Inferior parietal cortex (tissue), 1 donor: ENCODE measurements at regions not wholly inside any gene's neighbourhood (a gene's known extent, or its start where the extent isn't known, plus 50 kb on each side); places are given as distances from the start of the nearest gene placed in this dataset.

Source experiments
- DNase-seq: peaks from one replicate; pipeline ENCODE4 v3.0.0-alpha.2; 2016; ENCODE audit errors: extremely low spot score

DNA sequence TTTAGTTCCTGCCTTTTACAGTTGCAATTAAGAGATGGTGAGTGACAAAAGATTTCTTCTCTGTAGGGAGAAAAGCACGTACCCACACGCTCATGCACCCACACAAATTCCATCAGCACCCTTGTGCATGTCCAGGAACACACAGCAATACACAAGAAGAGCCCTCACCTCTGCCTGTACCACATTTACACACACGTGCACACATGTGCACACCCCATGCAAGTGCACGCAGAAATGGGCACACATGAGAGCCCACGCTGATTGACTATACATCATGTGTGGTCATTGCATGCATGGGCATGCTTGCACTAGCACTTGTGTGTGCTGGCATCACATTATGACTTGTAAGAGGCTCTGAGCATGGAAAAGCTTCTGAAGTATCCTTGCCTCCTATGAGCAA is 70.5 kb downstream of the SERPINA3 start:
- no peak for DNase-seq

DNA sequence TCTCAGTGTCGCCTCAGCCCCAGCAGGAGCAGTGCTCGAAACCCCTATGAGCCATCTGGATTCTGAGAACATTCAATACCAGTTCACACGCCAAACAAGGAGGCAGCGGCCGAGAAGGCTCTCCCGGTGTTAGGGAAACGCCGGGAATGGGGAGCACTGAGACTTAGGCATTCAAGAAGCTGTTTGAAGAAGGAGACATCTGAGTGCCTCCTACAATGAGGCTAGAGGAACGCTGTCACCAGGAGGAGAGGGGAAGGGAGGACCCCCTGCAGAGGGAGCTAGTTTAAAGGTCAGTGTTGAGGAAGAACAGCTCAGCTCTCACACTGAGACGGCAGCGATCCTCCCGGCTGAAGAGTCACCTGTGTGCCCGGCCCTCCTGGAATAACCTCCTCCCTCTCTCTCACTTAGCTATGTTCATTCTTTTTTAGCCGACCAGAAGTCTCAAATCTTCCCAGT is 69.9 kb downstream of the SERPINA3 start:
- DNase-seq, result no peak

DNA sequence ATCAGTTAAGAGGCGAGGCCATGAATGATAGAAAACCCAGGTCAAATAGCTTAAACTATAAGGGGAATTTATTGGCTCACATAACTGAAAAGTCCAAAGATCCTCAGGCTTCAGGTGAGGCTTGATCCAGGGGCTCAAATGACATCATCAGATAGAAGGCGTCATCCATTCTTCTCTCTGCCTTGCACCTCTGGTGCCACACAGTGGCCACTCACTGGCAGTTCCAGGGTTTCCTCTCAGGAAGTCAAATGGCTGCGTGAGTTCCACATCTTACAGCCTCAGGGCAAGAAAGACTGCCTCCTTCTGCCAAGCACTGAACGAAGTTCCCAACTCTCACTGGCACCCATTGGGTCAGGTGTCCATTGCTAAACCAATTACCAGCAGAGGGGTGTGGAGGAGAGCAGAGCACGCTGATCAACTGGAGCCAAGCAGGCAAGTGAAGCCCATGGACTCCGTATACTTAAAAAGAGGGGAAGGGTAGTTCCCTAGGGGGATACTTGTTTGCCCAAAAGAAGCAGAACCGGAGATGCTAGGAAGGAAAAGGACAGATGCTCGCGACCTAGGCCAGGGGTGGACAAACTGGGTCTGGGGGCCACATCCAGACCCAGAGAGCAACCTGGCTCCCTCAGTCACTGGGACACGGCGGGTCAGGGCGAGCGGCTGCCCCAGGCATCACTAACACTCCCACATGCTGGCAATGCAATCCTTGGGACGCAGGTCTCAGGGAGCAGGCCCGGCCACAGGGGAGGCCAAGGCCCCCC is 69.3 kb downstream of the SERPINA3 start:
- DNase-seq, result no peak

DNA sequence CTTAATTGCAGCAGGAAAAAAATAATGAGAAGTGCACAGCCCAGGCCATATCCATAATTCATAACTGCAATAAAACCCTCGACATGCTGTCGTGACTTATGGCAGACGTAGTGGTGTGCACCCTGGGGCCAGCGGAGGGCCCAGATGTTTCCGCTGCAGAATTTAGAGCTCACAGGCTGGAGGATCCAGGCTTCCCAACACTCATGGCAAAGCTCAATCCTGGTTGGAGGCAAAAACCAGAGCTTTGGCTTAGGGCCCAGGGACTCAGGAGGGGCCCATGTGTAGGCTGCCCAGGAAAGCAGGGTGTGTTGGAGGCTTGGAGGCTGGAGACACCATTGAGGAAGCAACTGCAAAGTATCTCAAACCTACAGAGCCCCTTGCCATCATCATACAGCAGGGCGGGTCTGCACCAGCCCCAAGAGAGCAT is 68.7 kb downstream of the SERPINA3 start:
- no peak for DNase-seq

DNA sequence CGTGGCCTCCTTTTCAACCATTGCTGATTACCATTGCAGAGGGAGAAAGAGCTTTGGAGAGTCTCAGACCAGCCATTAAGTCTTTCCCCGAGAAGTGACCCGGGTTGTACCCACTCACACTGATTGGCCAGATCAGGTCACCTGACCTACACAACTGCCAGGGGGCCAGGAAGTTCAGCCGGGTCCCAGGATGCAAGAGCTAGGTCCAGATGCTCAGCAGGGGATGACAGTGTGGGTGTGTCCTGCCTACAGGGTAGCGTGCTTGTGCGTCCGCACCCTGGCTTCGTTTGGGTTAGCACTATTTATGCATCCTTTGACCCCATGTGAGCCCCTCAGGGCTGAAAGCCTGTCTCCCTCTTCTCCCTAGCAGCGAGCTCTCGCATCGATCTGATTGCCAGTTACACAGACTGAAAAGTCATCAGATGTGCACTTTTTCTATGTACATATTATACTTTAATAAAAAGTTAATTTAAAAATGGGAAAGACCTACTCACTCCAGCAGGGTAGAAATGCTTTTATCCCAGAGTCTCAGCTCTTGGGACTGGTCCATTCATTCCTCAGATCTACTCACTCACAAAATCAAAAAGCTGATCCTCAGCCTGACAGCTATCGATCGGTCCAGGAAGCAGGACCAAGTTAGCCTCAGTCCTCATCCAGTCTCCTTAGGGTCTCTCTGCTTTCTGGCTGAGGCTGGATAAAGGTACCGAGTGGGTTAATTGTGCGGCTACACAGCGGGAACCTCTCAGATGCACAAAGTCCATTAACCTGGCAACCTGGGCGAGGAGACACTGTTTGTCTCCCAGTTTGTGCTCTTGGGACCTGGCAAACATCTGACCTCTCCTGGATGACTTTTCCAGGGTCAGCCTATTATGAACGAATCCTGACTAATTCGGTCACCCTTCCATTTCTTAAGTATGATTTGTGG is 68.0 kb downstream of the SERPINA3 start:
- DNase-seq, result no peak

DNA sequence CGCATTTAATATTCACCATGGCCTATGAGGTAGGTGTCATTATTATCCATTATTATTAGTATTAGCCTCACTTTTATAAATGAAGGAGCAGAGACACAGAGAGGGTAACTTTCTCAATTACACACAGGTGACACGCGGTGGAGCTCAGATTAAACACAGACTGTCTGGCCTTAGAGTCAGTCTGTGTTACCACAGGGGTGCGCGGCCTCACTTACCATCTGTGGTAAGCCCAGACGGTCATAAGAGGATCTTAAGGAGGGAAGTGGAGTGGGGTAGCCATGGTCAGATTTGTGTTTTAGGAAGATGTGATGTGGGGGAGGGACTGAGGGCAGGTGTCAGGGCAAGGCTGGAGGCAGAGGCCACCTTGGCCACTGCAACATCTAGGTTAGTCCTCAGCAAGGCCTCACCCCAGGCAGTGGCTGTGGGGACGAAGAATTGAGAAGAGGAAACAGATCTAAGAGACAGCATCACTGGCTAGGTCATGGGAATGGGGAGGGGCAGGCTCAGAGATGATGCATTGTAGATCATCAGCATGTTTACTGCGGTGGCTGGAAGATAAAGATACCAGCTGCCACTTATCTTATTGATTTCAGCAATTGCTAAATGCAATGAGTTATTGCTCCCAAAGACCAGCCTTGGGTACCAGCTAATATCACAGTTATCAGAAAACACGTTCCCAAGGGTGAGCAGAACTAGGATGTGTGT is 67.1 kb downstream of the SERPINA3 start:
- DNase-seq, result no peak

DNA sequence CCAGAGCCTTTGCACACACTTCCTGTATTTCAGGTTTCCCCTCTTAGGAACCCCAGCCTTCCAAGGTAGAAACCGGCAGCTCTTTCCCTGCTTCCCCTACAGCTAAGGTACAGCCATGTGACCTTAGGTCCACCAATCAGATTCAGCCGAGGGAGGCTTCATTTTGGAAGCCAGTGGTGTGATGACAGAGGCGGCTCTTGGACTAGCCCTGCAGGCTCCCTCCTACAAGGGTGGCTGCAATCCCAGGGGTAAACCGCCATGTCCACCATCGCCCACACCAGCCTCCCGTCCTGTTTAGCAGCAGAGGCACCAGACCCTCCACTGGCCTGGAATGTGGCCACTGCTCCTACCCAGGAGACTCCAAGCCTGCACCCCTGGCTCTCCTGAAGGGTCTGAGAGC is 65.6 kb downstream of the SERPINA3 start:
- DNase-seq, result no peak

DNA sequence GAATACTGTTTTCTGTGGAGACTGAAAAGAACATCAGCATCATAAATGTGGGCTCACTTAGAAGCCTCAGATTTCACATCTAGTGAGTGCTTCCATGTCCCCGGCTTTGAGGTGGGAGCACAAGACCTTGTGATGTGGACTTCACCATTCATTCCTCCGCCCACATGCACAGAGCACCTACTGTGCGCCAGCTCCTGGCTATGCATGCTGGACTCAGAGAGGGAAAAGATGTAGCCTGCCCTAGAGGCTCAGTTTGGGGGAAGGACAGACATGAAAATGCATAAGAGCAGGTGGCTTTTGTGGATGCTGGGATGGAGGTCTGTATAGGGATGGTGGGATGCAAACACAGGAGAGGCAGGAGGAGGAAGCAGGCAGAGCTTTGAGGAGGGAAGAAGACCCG is 65.0 kb downstream of the SERPINA3 start:
- DNase-seq, result no peak

DNA sequence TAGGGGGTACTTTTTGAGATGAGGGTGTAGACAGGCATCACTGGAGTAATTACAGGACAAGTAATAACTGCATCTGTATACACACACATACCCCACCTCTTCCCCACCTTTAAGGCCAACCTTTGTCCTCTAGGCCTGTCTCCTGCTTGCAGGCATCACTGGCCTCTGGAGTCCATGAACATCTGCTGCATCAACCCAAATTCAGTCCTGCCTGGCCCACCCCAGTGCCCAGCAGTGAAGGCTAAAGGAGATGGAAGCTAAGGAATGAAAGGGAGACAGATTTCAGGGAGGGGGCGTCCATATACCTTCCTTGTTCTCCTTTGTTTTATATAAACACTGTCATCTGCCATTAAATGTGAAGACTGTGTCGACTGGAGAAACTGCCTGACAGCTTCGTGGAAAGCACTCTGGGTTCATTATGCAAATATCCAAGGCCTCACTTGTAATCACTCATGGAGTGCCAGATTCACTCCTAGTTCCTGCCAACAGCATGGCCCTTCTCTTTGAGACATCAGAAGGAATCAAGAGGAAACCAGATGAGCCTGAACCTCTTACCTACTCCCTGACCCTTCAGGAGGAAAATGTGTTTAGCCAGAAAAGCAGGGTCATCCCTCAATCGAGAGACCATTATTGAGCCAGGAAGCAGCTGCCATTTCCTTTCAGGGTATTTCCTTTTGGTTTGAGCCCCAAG is 64.4 kb downstream of the SERPINA3 start:
- DNase-seq, result no peak

DNA sequence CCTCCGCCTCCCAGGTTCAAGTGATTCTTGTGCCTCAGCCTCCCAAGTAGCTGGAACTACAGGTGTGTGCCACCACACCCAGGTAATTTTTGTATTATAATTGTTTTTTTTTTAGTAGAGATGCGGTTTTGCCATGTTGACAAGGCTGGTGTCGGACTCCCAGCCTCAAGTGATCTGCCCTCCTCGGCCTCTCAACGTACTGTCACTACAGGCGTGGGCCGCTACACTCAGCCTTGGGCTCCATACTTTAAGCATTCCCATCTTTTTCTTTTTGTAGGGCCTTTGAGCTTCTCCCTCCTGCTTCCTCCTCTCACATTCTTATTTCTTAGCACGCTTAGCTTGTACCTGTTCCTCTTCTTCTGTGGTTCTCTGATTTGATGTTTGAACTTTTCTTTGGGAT is 62.8 kb downstream of the SERPINA3 start:
- no peak for DNase-seq

DNA sequence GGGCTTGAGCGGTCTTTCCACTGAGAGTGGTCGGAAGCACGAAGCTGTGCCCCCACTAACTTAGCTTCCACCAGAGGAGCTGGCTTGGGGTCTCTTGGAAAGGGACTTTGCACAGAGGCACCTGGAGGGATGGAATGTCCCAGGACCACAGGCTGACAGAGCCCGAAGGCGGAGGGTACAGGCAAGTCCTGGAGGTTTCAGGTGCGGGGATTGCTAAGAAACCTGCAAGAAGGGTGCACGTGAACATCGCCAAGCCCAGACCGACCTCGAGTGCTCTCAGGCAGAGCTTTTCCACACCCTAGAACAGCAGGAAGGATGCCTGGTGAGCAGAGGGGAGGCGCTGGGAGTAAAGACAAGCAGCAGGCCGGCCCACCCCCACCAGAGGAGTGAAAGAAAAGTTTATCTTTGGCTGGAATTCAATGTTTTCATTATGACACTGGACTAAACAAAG is 61.6 kb downstream of the SERPINA3 start:
- no peak for DNase-seq
